Testis (tissue), 2 donors: ENCODE measurements at regions not wholly inside any gene's neighbourhood (a gene's known extent, or its start where the extent isn't known, plus 50 kb on each side); places are given as distances from the start of the nearest gene placed in this dataset.

Experiments used
- DNase-seq: peaks from one replicate; pipeline ENCODE4 v3.0.0-alpha.2; 2019
- H3K27ac ChIP-seq, 2 donors: fragments of 200-600 bp; sonication (generic); one replicate each; pipeline ENCODE4 v1.5.1; 2019
- H3K27me3 ChIP-seq: fragments of 200-600 bp; sonication (generic); one replicate; pipeline ENCODE4 v1.5.1; 2019
- H3K36me3 ChIP-seq: fragments of 200-600 bp; sonication (generic); one replicate; pipeline ENCODE4 v1.5.1; 2017; ENCODE audit warnings: low read depth; ENCODE audit errors: missing control alignments
- H3K4me1 ChIP-seq: fragments of 200-600 bp; sonication (generic); one replicate; pipeline ENCODE4 v1.5.1; 2019
- H3K4me3 ChIP-seq, 2 donors: fragments of 200-600 bp; sonication (generic); one replicate each; pipeline ENCODE4 v1.5.1; 2017 to 2019
- H3K9me3 ChIP-seq: fragments of 200-600 bp; sonication (generic); one replicate; pipeline ENCODE4 v1.5.1; 2017
- POLR2A ChIP-seq: fragments of 450-650 bp; IDR thresholded peaks from one replicate; pipeline ENCODE4 v1.6.1; 2017; ENCODE audit warnings: antibody characterized with exemption, mild to moderate bottlenecking, moderate library complexity
- WGBS, 2 donors: methylation state at CpG; one replicate each; pipeline ENCODE4 v1.1.5; 2018; 5-methylcytosine and 5-hydroxymethylcytosine counted together
- intact Hi-C: fragments of 100-400 bp; cut with DNase I; formaldehyde crosslinking; loops from one replicate; pipeline ENCODE4 v1.15.1; 2023; ENCODE audit warnings: low total_unique reads
- TF ChIP-seq, protein P1 (sequence below), 3 experiments: fragments of 450-650 bp in 2 of 3; fragments of 200-600 bp in 1 of 3; sonication (generic) in 1 of 3; IDR thresholded peaks; one replicate each; pipeline ENCODE4 v1.5.1; 2016 to 2019; ENCODE audit warnings: antibody characterized with exemption in 3 of 3, mild to moderate bottlenecking in 2 of 3, moderate library complexity in 1 of 3

GRCh38 chr12:13727707-13728195 lies 253.7 kb downstream of the GRIN2B start:
- Histone ChIP-seq H3K9me3 (no peaks in the 10 kb centered on the region), H3K27me3 (no peaks in the 10 kb centered on the region), H3K36me3 (no peaks in the 10 kb centered on the region), H3K4me3 (no peak overlapping the region), H3K27ac (no peak overlapping the region), H3K4me1 (no peaks in the 10 kb centered on the region)
- intact Hi-C loops = no loop called here
- no peak for TF ChIP-seq POLR2A
- TF ChIP-seq, protein P1, sequence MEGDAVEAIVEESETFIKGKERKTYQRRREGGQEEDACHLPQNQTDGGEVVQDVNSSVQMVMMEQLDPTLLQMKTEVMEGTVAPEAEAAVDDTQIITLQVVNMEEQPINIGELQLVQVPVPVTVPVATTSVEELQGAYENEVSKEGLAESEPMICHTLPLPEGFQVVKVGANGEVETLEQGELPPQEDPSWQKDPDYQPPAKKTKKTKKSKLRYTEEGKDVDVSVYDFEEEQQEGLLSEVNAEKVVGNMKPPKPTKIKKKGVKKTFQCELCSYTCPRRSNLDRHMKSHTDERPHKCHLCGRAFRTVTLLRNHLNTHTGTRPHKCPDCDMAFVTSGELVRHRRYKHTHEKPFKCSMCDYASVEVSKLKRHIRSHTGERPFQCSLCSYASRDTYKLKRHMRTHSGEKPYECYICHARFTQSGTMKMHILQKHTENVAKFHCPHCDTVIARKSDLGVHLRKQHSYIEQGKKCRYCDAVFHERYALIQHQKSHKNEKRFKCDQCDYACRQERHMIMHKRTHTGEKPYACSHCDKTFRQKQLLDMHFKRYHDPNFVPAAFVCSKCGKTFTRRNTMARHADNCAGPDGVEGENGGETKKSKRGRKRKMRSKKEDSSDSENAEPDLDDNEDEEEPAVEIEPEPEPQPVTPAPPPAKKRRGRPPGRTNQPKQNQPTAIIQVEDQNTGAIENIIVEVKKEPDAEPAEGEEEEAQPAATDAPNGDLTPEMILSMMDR (IDR thresholded peaks at IDR 0.05) = no peak
- no peak for DNase-seq
- WGBS, 2 donors = 47 to 75% methylated on average over 1 of the region's 1 CpG

DNA sequence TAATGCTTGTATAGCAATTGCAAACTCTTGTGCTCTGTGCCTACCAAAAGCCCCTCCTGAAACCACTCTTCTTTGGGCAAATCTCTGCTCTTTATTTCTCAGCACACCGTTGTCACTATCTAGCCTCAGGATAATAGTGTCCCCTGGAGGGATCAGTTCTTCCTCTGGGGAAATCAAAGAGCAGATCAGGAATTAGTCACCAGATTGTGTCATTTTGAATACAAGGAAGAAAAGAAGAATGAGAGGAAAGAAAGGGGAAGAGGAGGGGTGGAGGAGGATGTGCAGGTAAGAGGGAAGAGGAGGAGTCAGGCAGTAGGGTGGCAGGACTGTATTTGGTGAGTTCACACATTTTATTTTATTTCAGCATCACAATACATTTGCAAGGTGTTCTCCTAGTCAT lies 256.4 kb downstream of the GRIN2B start:
- DNase-seq = no peak
- Histone ChIP-seq H3K36me3 (no peaks in the 10 kb centered on the region), H3K27ac (no peak overlapping the region), H3K9me3 (no peaks in the 10 kb centered on the region), H3K4me1 (no peaks in the 10 kb centered on the region), H3K4me3 (no peak overlapping the region), H3K27me3 (no peaks in the 10 kb centered on the region)
- 54 to 64% methylated on average over 1 of the region's 1 CpG for WGBS, 2 donors
- intact Hi-C loops = no loop called here
- TF ChIP-seq POLR2A = no peak
- TF ChIP-seq, protein P1 (IDR thresholded peaks at IDR 0.05) = no peak

- H3K27me3 ChIP-seq = no peaks in the 10 kb centered on the region
- no peaks in the 10 kb centered on the region for H3K4me1 ChIP-seq
- no peak overlapping the region for H3K27ac ChIP-seq
- WGBS, 2 donors = 73 to 77% methylated on average over 1 of the region's 1 CpG
- TF ChIP-seq, protein P1 (IDR thresholded peaks at IDR 0.05) = no peak
- TF ChIP-seq POLR2A = no peak
- no peak overlapping the region for H3K4me3 ChIP-seq
- DNase-seq = no peak
- intact Hi-C loops = no loop called here
- H3K9me3 ChIP-seq = no peaks in the 10 kb centered on the region
- H3K36me3 ChIP-seq = no peaks in the 10 kb centered on the region
Measured at GRCh38 chr12:13724136-13724535, 257.3 kb downstream of the GRIN2B start.

- intact Hi-C loops = no loop called here
- no peak for TF ChIP-seq POLR2A
- TF ChIP-seq, protein P1 (IDR thresholded peaks at IDR 0.05) = no peak
- Histone ChIP-seq H3K27ac (no peak overlapping the region), H3K9me3 (no peaks in the 10 kb centered on the region), H3K36me3 (no peaks in the 10 kb centered on the region), H3K4me3 (no peak overlapping the region), H3K4me1 (no peaks in the 10 kb centered on the region), H3K27me3 (no peaks in the 10 kb centered on the region)
- 82 to 88% methylated on average over 2 of the region's 2 CpGs for WGBS, 2 donors
- DNase-seq = no peak
Measured at GRCh38 chr12:13719986-13720385, 261.4 kb downstream of the GRIN2B start.

DNA sequence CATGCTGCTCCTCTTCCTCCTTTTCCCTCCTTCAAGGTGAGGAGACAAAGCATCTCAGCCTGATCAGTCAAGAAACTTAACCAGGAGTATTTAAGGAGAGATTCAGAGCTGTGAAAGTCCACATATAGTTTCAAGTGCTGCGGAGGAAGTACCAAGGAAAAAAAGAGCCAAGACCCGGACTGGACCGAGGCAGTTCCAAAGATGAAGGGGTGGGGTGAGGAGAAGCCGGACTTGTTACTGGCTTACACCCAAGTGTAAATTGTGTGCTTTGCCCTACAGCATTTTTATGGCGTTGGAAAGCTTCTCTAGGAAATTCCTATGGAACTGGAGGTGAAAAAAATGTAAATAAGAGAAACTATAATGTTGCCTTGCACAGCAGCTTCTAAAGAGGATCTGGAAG lies 263.1 kb downstream of the GRIN2B start:
- intact Hi-C loops = no loop called here
- WGBS, 2 donors = 55 to 57% methylated on average over 5 of the region's 5 CpGs
- Histone ChIP-seq H3K9me3 (no peaks in the 10 kb centered on the region), H3K27me3 (no peaks in the 10 kb centered on the region), H3K4me3 (no peak overlapping the region), H3K27ac (no peak overlapping the region), H3K36me3 (no peaks in the 10 kb centered on the region), H3K4me1 (no peaks in the 10 kb centered on the region)
- TF ChIP-seq, protein P1 (IDR thresholded peaks at IDR 0.05) = no peak
- no peak for TF ChIP-seq POLR2A
- no peak for DNase-seq
